H1 (cell line): ENCODE measurements at regions not wholly inside any gene's neighbourhood (a gene's known extent, or its start where the extent isn't known, plus 50 kb on each side); places are given as distances from the start of the nearest gene placed in this dataset.

Experiments
- CTCF ChIA-PET: fragments of 300-600 bp; sonication (Branson Sonifier 250); formaldehyde crosslinking; loops from one replicate; lab custom pipeline; 2021; ENCODE audit not compliant: partially characterized antibody; lab: Charles Lee
- POLR2A ChIA-PET: fragments of 300-600 bp; sonication (Branson Sonifier 250); formaldehyde crosslinking; loops from one replicate; lab custom pipeline; 2021; ENCODE audit warnings: inconsistent platforms; ENCODE audit not compliant: partially characterized antibody; lab: Charles Lee
- DNase-seq, 2 experiments: peaks; one replicate each; pipeline versions ENCODE4 v3.0.0 to v3.0.0-alpha.2; 2010 to 2022; ENCODE audit warnings: low spot score in 2 of 2, low read depth in 1 of 2, mixed read lengths in 1 of 2
- FAIRE-seq: peaks from 2 replicates; lab custom pipeline; 2011; peaks lifted over from hg19 to GRCh38; lab: Jason Lieb, UNC
- H2AFZ ChIP-seq: 2 replicates; pipeline ENCODE4 v1.8.1; 2012; ENCODE audit warnings: low read length, inconsistent platforms
- H2AK5ac ChIP-seq: 2 replicates; pipeline ENCODE4 v1.6.1; 2013; ENCODE audit warnings: low read depth, low read length
- H2BK120ac ChIP-seq: replicated peaks from 2 replicates; pipeline ENCODE3; 2013; ENCODE audit warnings: low read depth, low read length, inconsistent platforms
- H2BK12ac ChIP-seq: 2 replicates; pipeline ENCODE4 v1.6.1; 2013; ENCODE audit warnings: low read depth, low read length
- H2BK15ac ChIP-seq: 2 replicates; pipeline ENCODE4 v1.6.1; 2013; ENCODE audit warnings: low read length
- H2BK20ac ChIP-seq: 2 replicates; pipeline ENCODE4 v1.6.1; 2013; ENCODE audit warnings: low read length
- H2BK5ac ChIP-seq: 2 replicates; pipeline ENCODE4 v1.6.1; 2013; ENCODE audit warnings: low read depth, low read length
- H3K14ac ChIP-seq: 2 replicates; pipeline ENCODE4 v1.6.1; 2013; ENCODE audit warnings: inconsistent platforms; ENCODE audit not compliant: insufficient read length
- H3K18ac ChIP-seq: 2 replicates; pipeline ENCODE4 v1.6.1; 2013; ENCODE audit warnings: low read length; ENCODE audit errors: extremely low read depth
- H3K23ac ChIP-seq: 2 replicates; pipeline ENCODE4 v1.6.1; 2013; ENCODE audit warnings: inconsistent platforms; ENCODE audit not compliant: insufficient read length
- H3K23me2 ChIP-seq: 2 replicates; pipeline ENCODE4 v1.6.1; 2013; ENCODE audit warnings: low read depth, low read length
- H3K27ac ChIP-seq: 2 replicates; pipeline ENCODE4 v1.6.1; 2011; ENCODE audit warnings: low read depth, low read length, inconsistent platforms
- H3K27me3 ChIP-seq, 4 experiments: replicated peaks in 1 of 4; 1 replicate in 1 of 4; 2 replicates in 3 of 4; pipeline versions ENCODE4 v1.6.1 to v1.8.1; 2011 to 2013; ENCODE audit warnings: low read length in 3 of 4, mild to moderate bottlenecking in 3 of 4, inconsistent platforms in 2 of 4, mixed read lengths in 2 of 4, moderate library complexity in 1 of 4; ENCODE audit not compliant: control insufficient read depth in 3 of 4, insufficient read depth in 3 of 4; ENCODE audit errors: extremely low read depth in 1 of 4
- H3K36me3 ChIP-seq, 4 experiments: 2 replicates each; pipeline versions ENCODE4 v1.6.1 to v1.8.1; 2011 to 2013; ENCODE audit warnings: mild to moderate bottlenecking in 4 of 4, low read length in 3 of 4, moderate library complexity in 2 of 4, control low read depth in 1 of 4, inconsistent platforms in 1 of 4; ENCODE audit not compliant: insufficient read depth in 4 of 4, control insufficient read depth in 2 of 4
- H3K4ac ChIP-seq: replicated peaks from 2 replicates; pipeline ENCODE3; 2013; ENCODE audit warnings: low read length, low read depth, mixed read lengths, inconsistent platforms; ENCODE audit not compliant: insufficient read length
- H3K4me1 ChIP-seq, 4 experiments: replicated peaks in 1 of 4; 1 replicate in 1 of 4; 2 replicates in 3 of 4; pipeline versions ENCODE4 v1.6.1 to v1.8.1; 2011 to 2013; ENCODE audit warnings: low read length in 3 of 4, inconsistent platforms in 2 of 4, mixed read lengths in 1 of 4; ENCODE audit not compliant: insufficient read depth in 4 of 4, control insufficient read depth in 3 of 4
- H3K4me2 ChIP-seq, 2 experiments: 2 replicates each; pipeline versions ENCODE4 v1.6.1 to v1.8.1; 2011 to 2013; ENCODE audit warnings: low read depth in 2 of 2, low read length in 2 of 2, control low read depth in 1 of 2, inconsistent platforms in 1 of 2, mild to moderate bottlenecking in 1 of 2; ENCODE audit not compliant: insufficient read depth in 1 of 2
- H3K4me3 ChIP-seq, 4 experiments: fragments of 200-600, 300-600 bp in 1 of 4; sonication (generic), shearing (Covaris generic), sonication (Bioruptor Twin) in 1 of 4; 2 replicates each; pipeline versions ENCODE4 v1.5.1 to v1.8.1; 2011 to 2016; ENCODE audit warnings: low read length in 4 of 4, low read depth in 3 of 4, control low read depth in 2 of 4, inconsistent platforms in 2 of 4, mild to moderate bottlenecking in 2 of 4, mixed read lengths in 1 of 4, moderate library complexity in 1 of 4; ENCODE audit not compliant: insufficient read depth in 2 of 4; ENCODE audit errors: extremely low read depth in 1 of 4
- H3K56ac ChIP-seq: replicated peaks from 2 replicates; pipeline ENCODE3; 2013; ENCODE audit warnings: low read depth, mild to moderate bottlenecking, mixed read lengths, low read length, inconsistent platforms; ENCODE audit not compliant: insufficient read length
- H3K79me1 ChIP-seq: 2 replicates; pipeline ENCODE4 v1.6.1; 2013; ENCODE audit warnings: low read depth, low read length, control low read depth
- H3K79me2 ChIP-seq, 2 experiments: 2 replicates each; pipeline versions ENCODE4 v1.6.1 to v1.8.1; 2012 to 2013; ENCODE audit warnings: low read length in 2 of 2, mild to moderate bottlenecking in 2 of 2, inconsistent platforms in 1 of 2; ENCODE audit not compliant: insufficient read depth in 2 of 2, control insufficient read depth in 1 of 2
- H3K9ac ChIP-seq, 4 experiments: replicated peaks in 1 of 4; 1 replicate in 1 of 4; 2 replicates in 3 of 4; pipeline versions ENCODE4 v1.6.1 to v1.8.1; 2011 to 2013; ENCODE audit warnings: low read depth in 3 of 4, low read length in 3 of 4, control low read depth in 2 of 4, mild to moderate bottlenecking in 2 of 4, moderate library complexity in 2 of 4, inconsistent platforms in 1 of 4; ENCODE audit errors: extremely low read depth in 1 of 4
- H3K9me3 ChIP-seq, 2 experiments: 2 replicates each; pipeline versions ENCODE4 v1.6.1 to v1.8.1; 2012 to 2013; ENCODE audit warnings: mild to moderate bottlenecking in 2 of 2, moderate library complexity in 2 of 2, control low read depth in 1 of 2, inconsistent platforms in 1 of 2, low read depth in 1 of 2, low read length in 1 of 2, mixed read lengths in 1 of 2; ENCODE audit not compliant: insufficient read depth in 2 of 2
- H4K20me1 ChIP-seq, 2 experiments: replicated peaks in 1 of 2; 2 replicates each; pipeline versions ENCODE3 to v1.8.1; 2011 to 2013; ENCODE audit warnings: inconsistent platforms in 2 of 2, low read length in 2 of 2, mild to moderate bottlenecking in 1 of 2; ENCODE audit not compliant: insufficient read depth in 2 of 2, control insufficient read depth in 1 of 2
- H4K5ac ChIP-seq: 2 replicates; pipeline ENCODE4 v1.6.1; 2013; ENCODE audit warnings: low read length, low read depth, mixed read lengths, inconsistent platforms; ENCODE audit not compliant: insufficient read length
- H4K8ac ChIP-seq: 2 replicates; pipeline ENCODE4 v1.8.0; 2013; ENCODE audit warnings: mild to moderate bottlenecking, moderate library complexity, low read length, inconsistent platforms; ENCODE audit not compliant: insufficient read depth; ENCODE audit errors: extremely low read depth
- H4K91ac ChIP-seq: replicated peaks from 2 replicates; pipeline ENCODE3; 2013; ENCODE audit warnings: low read length, mixed read lengths, inconsistent platforms; ENCODE audit not compliant: insufficient read length
- ASH2L ChIP-seq: fragments of 200-600, 300-600 bp; sonication (generic); IDR thresholded peaks from one replicate; pipeline ENCODE4 v1.7.1; 2017; ENCODE audit warnings: low read length
- ATF2 ChIP-seq: IDR thresholded peaks from 2 replicates; pipeline ENCODE4 v1.6.1; 2012; ENCODE audit warnings: low read length, inconsistent platforms
- ATF3 ChIP-seq: IDR thresholded peaks from 2 replicates; pipeline ENCODE4 v1.6.1; 2011; ENCODE audit warnings: low read depth, mild to moderate bottlenecking, low read length; ENCODE audit not compliant: insufficient read depth
- EZH2 ChIP-seq: fragments of 200-600 bp; sonication (generic); IDR thresholded peaks from 2 replicates; pipeline ENCODE4 v1.7.1; 2012; ENCODE audit warnings: low read depth, mild to moderate bottlenecking, moderate library complexity, low read length, inconsistent platforms; ENCODE audit not compliant: severe bottlenecking
- KDM5A ChIP-seq: fragments of 200-600 bp; IDR thresholded peaks from 2 replicates; pipeline ENCODE4 v1.7.1; 2012; ENCODE audit warnings: mild to moderate bottlenecking, low read length, inconsistent platforms, mixed read lengths
- NANOG ChIP-seq: IDR thresholded peaks from 2 replicates; pipeline ENCODE4 v1.6.1; 2011; ENCODE audit warnings: low read length, low read depth, mild to moderate bottlenecking, inconsistent platforms; ENCODE audit not compliant: insufficient read depth, poor library complexity, severe bottlenecking
- PHF8 ChIP-seq: fragments of 200-600 bp; sonication (generic); conservative IDR thresholded peaks from 2 replicates; pipeline ENCODE4 v1.7.1; 2012; ENCODE audit warnings: low read depth, mild to moderate bottlenecking, inconsistent platforms, low read length, moderate library complexity
- POLR2AphosphoS5 ChIP-seq: IDR thresholded peaks from 2 replicates; pipeline ENCODE4 v1.6.1; 2011; ENCODE audit warnings: low read depth, low read length
- SP2 ChIP-seq: IDR thresholded peaks from 2 replicates; pipeline ENCODE4 v1.6.1; 2012; ENCODE audit warnings: mild to moderate bottlenecking, low read length, inconsistent platforms
- SRF ChIP-seq: IDR thresholded peaks from 2 replicates; pipeline ENCODE4 v1.6.1; 2011; ENCODE audit warnings: mild to moderate bottlenecking, low read depth, low read length, moderate library complexity
- ZNF274 ChIP-seq: IDR thresholded peaks from 2 replicates; pipeline ENCODE4 v1.7.0; 2012; ENCODE audit warnings: low read length, borderline replicate concordance; ENCODE audit errors: extremely low read depth
- WGBS, 2 experiments: shearing (Covaris generic) in 1 of 2; methylation state at CpG; one replicate each; pipeline versions ENCODE4 v1.1.6 to v1.1.7; 2013 to 2015; ENCODE audit warnings: low lambda C conversion rate in 2 of 2, mixed read lengths in 2 of 2, inconsistent platforms in 1 of 2, low coverage in 1 of 2, missing lambda C conversion rate in 1 of 2; ENCODE audit not compliant: insufficient replicate concordance in 2 of 2, insufficient coverage in 1 of 2, insufficient read length in 1 of 2; ENCODE audit errors: extremely low coverage in 1 of 2, missing lambda C conversion rate in 1 of 2; 5-methylcytosine and 5-hydroxymethylcytosine counted together

GRCh38 chr2:113806217-113806913 lies 49.9 kb upstream of the SLC35F5 start:
- Histone ChIP-seq H3K14ac (no peak overlapping the region), H2BK20ac (no peak overlapping the region), H4K5ac (no peak overlapping the region), H3K4me2 (no peak overlapping the region), H3K79me2 (no peaks in the 10 kb centered on the region), H2BK12ac (no peak overlapping the region), H4K8ac (no peak overlapping the region), H3K4ac (no peak overlapping the region), H3K9ac (no peak overlapping the region), H3K9me3 (0 out of 4 replicates have a peak, but pooled peaks cover 0 to 3% of the 10 kb centered on the region in 2 experiments), H4K91ac (no peak overlapping the region), H2BK15ac (no peak overlapping the region), H3K56ac (no peak overlapping the region), H2BK5ac (no peak overlapping the region), H2BK120ac (no peak overlapping the region), H4K20me1 (no peaks in the 10 kb centered on the region), H2AFZ (no peak overlapping the region), H2AK5ac (no peak overlapping the region), H3K4me1 (peaks cover 0 to 2% (median 0%) of the 10 kb centered on the region in 4 experiments; a peak in 1 of 7 replicates), H3K27ac (no peak overlapping the region), H3K79me1 (no peaks in the 10 kb centered on the region), H3K4me3 (no peak overlapping the region), H3K18ac (no peak overlapping the region), H3K27me3 (no peaks in the 10 kb centered on the region), H3K23ac (no peak overlapping the region), H3K36me3 (no peaks in the 10 kb centered on the region), H3K23me2 (no peaks in the 10 kb centered on the region; the same call in 1 of the 2 replicates)
- DNase-seq (no peak), FAIRE-seq (no peak)
- 94% methylated on average over 8 of the region's 8 CpGs; no CpG with 5 or more reads in 1 of the 2 experiments for WGBS, 2 experiments
- no peak for TF ChIP-seq POLR2AphosphoS5
- TF ChIP-seq SRF = no peak
- TF ChIP-seq ASH2L = no peak
- no peak for TF ChIP-seq ATF3
- no peak for TF ChIP-seq EZH2
- TF ChIP-seq PHF8 = no peak
- TF ChIP-seq ZNF274 = no peak
- no peak for TF ChIP-seq KDM5A
- no peak for TF ChIP-seq ATF2
- no peak for TF ChIP-seq SP2
- TF ChIP-seq NANOG = no peak
- ChIA-PET CTCF (interaction anchor here (1.3 kb wide), 1 partner anchor 11 kb away, joined by 3 read pairs; no protein-coding TSS in a partner anchor), POLR2A (no interaction called here)
